ENCODE measurements at regions not wholly inside any gene's neighbourhood (a gene's known extent, or its start where the extent isn't known, plus 50 kb on each side); places are given as distances from the start of the nearest gene placed in this dataset.

- TF ChIP-seq MAFG (CRISPR knock-in tag; IDR thresholded peaks at IDR 0.05), result no peak
- no peak for TF ChIP-seq RBM22 (optimal IDR thresholded peaks at IDR 0.05; ENCODE audit: low read length)
- TF ChIP-seq ZNF367 (CRISPR knock-in tag; IDR thresholded peaks at IDR 0.05; ENCODE audit: borderline replicate concordance), result no peak
- no peak for TF ChIP-seq ZHX2 (IDR thresholded peaks at IDR 0.05; ENCODE audit: low read depth)
- no peak for TF ChIP-seq ZHX2 (CRISPR knock-in tag; IDR thresholded peaks at IDR 0.05; ENCODE audit: borderline replicate concordance)
- TF ChIP-seq ZBTB42 (CRISPR knock-in tag; IDR thresholded peaks at IDR 0.05), result no peak
- peak; percentile 65; the same call in 1 of the 2 replicates for TF ChIP-seq ZBTB20 (CRISPR knock-in tag; IDR thresholded peaks at IDR 0.05; ENCODE audit: borderline replicate concordance, low read depth)
- TF ChIP-seq PRPF4 (IDR thresholded peaks at IDR 0.05; ENCODE audit: low read depth, low read length, poor library complexity, severe bottlenecking), result no peak
- TF ChIP-seq FOXM1 (CRISPR knock-in tag; IDR thresholded peaks at IDR 0.05), result no peak
- no peak for TF ChIP-seq TCF7L2 (IDR thresholded peaks at IDR 0.05; ENCODE audit: low read depth, low read length)
- no peak for TF ChIP-seq AGO2 (optimal IDR thresholded peaks at IDR 0.05; ENCODE audit: low read depth, low read length)
- no peak for TF ChIP-seq ZNF563 (CRISPR knock-in tag; IDR thresholded peaks at IDR 0.05)
- no peak for TF ChIP-seq CREB1 (IDR thresholded peaks at IDR 0.05)
- TF ChIP-seq CREB1 (CRISPR knock-in tag; IDR thresholded peaks at IDR 0.05), result no peak
- TF ChIP-seq KLF15 (CRISPR knock-in tag; IDR thresholded peaks at IDR 0.05; ENCODE audit: borderline replicate concordance), result no peak
- TF ChIP-seq KAT2B (IDR thresholded peaks at IDR 0.05; ENCODE audit: borderline replicate concordance, low read depth, low read length), result no peak
- no peak for TF ChIP-seq NPAS2 (CRISPR knock-in tag; IDR thresholded peaks at IDR 0.05; ENCODE audit: borderline replicate concordance)
- peak; percentile 61 to 74; a peak in 2 of 4 replicates for TF ChIP-seq KLF16 (CRISPR knock-in tag; IDR thresholded peaks at IDR 0.05)
- 0 out of 2 replicates have a peak, but pooled peaks have one; percentile 27 for TF ChIP-seq MIER3 (CRISPR knock-in tag; IDR thresholded peaks at IDR 0.05; ENCODE audit: borderline replicate concordance)
- peak; percentile 54 for TF ChIP-seq TAF1 (CRISPR knock-in tag; IDR thresholded peaks at IDR 0.05)
- peak; percentile 70; the same call in 1 of the 2 replicates for TF ChIP-seq HDAC1 (CRISPR knock-in tag; IDR thresholded peaks at IDR 0.05)
- peak; percentile 84 for TF ChIP-seq ZFP91 (CRISPR knock-in tag; IDR thresholded peaks at IDR 0.05; ENCODE audit: borderline replicate concordance)
- TF ChIP-seq ZNF816 (CRISPR knock-in tag; IDR thresholded peaks at IDR 0.05; ENCODE audit: borderline replicate concordance), result no peak
- no peak for TF ChIP-seq AHR (CRISPR knock-in tag; IDR thresholded peaks at IDR 0.05)
These were observed 78.5 kb downstream of the RHOB start (continued) for GRCh38 chr2:20525041-20526035.

Measured in HepG2 (cell line).